ENCODE measurements at regions not wholly inside any gene's neighbourhood (a gene's known extent, or its start where the extent isn't known, plus 50 kb on each side); places are given as distances from the start of the nearest gene placed in this dataset.
A peak's percentile ranks its signal among the peaks of the same experiment; 100 is the strongest.
"Not testable (repeated sequence)": the region's sequence is repeated elsewhere in the genome, so short reads cannot be mapped to it uniquely, and the experiment has no call there.

DNA sequence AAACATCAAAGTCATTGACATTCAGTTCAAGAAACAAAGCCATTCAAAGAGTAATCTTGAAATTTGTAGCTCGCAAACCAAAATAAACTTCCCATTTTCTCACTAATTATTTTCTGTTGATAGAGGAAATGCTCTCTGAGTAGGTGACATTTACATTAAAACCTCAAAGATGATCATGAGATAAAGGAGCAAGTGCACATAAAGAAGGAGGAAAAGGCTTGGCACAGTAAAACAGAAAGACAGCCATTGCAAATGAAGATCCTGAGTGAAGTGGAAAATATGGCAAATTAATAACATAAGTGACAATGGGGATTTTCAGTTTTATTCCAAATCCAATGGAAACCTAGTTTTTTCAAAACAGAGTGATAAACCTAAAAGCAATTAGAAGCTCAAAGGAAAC lies 2320.8 kb downstream of the ARAP2 start:
- no peak for FAIRE-seq

DNA sequence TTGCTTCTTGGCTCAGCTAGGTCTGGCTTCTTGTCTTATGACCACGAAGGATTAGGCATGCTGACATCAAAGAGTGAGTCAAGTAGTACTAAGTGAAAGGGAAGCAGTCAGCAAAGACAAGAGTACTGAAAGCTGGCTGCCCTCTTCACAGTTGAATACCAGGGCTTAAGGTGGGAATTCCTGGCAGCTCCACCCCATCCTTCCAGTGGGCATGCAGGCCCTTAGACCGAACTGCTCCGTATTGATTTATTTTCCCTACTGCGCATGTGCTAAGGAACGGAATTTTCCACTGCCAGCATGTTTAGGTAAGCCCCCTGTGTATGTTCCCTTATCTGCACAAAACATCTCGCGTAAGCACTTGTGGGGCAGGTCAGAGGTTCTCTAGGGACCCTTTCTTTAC lies 2320.1 kb downstream of the ARAP2 start:
- no peak for FAIRE-seq

DNA sequence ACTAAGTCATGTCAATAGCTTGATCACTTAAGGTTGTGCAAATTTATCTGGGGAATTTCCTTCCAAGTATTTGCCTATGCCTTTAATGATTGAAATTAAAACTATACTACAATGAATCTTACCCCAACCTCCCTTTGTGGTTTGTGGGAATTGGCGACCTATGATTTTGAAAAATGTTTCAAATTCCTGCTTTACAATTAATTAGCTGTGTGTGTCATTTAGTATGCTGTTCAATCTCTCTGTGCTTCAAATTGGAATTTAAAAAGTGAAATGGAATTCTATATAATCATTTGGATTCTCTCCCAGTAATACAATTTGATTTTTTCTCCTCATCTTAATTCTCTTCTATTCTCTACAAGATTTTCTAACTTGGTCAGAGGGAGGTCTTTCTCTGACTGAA lies 2319.5 kb downstream of the ARAP2 start:
- FAIRE-seq = no peak

DNA sequence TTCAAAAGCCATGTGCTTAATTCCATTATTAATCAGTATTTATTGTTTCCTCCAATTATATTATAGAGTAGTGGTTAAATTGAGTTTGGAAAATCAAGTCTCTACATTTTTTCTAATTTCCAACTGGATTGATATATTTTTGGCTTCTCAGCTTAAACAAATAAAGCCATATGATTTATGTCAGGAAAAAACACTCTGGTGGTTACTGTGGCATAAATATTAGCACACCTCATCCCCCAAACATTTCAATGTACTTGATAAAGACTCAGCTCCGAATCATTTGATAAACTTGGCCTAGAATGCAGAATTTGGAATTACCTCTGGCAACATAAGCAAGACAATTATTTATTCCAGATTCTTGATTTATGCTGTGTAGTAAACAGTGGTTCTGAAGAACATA lies 2313.8 kb downstream of the ARAP2 start:
- FAIRE-seq = no peak

DNA sequence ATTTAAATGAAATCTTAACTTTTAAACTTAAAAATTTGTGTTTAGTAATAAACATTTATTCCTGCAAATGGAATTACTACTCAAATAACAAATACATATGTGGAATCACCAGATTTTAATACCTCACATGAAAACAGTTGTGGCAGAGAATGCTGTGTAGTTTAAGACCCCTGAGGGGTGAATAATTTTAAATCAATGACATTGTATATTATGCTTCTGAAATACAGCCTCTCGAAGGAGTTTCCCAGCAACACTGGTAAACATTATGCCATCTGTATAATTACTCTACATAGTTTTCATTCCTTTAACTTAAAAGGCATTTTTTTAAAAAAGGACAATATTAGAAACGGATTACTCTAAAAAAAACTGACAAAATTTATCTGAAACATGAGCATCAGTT lies 2313.3 kb downstream of the ARAP2 start:
- no peak for FAIRE-seq

DNA sequence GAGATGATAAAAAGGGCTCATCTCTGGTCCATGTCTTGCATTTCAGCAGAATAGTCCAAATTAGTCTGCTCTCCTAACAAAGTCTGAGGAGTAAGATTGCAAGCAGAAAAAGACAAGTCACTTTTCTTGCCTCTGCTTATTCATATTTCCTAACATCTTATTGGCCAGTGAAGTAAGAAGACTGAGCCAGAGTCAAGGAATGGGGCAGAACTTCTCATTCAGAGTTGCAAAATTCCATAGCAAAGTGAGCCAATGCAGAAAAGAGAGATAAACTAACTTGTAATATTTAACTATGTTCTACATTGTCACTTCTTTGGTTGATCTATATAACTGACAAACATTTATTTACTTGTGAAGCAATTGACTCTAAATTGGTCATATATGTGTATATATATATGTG lies 2304.0 kb downstream of the ARAP2 start:
- peak; percentile 21 for FAIRE-seq

DNA sequence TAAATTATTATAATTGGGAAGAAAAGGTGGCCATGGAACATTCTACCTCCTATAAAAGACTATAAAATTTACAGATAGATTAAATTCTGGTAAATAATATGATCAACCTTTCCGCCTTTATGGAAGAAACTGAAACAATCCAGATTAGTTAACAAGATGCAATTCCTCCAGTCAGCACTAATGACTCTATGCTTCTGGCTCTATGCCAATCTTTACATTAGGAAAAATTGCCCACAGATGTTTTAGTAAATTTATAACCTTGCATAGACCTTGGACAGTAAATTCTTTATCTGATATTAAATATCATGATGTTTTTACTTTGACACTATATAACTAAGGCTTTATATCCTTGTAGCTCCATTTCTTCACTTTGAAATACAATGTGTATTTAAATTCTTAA lies 2302.5 kb downstream of the ARAP2 start:
- no peak for FAIRE-seq

DNA sequence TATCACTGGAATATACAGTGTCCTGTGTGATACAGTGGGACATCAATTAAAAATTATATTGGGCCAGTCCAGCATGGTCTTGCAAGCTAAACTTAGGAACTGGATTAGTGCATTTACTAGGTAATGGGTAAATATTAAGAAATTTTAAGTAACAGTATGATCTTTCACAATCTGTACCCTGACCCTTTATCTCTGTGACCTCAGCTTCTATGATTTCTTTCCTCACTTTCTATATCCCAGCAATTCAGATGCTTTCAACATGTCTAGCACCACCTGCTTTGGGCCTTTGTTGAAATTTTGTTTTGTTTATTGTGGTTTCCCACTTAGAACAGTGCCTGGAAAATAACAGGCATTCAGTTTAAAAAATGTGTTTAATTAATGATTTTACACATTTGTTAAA lies 2295.4 kb downstream of the ARAP2 start:
- no peak for FAIRE-seq

DNA sequence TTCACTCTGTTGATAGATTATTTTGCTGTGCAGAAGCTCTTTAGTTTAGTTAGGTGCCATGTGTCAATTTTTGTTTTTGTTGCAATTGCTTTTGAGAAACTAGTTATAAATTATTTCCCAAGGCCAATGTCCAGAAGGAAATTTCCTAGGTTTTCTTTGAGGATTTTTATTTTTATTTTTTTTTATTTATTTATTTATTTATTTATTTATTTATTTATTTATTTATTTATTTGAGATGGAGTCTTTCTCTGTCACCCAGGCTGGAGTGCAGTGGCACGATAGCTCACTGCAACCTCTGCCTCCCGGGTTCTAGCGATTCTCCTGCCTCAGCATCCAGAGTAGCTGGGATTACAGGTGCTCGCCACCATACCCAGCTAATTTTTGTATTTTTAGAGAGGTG lies 2290.5 kb downstream of the ARAP2 start:
- FAIRE-seq = not testable (repeated sequence)

DNA sequence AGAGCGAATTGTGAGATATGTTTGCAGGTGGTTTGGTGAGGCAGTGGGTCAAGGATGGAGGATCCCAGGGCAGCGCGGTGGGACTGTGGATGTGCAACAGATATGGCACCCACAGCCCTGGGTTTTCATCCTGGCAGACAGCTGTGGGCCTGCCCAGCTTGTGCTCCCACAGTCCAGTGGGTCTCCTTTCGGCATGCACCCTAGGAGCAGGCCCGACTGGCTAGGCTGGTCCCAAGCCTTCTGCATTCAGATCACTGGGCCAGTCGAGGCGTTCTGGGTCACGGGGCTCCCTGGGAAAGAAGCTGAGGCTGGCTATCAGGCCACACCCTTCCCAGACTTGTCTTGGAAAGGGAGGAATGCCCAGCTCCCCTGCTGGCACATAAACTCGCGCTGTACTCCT lies 2289.6 kb downstream of the ARAP2 start:
- no peak for FAIRE-seq

DNA sequence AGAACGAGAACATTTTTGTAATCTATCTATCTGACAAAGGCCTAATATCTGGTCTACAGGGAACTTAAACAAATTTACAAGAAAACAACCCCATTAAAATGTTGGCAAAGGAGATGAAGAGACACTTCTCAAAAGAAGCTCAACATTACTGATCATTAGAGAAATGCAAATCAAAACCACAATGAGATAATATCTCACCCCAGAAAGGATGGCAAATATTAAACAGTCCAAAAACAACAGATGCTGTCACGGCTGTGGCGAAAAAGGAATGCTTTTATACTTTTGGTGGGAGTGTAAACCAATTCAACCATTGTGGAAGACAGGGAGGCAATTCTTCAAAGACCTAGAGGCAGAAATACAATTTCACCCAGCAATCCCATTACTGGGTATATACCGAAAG lies 2284.8 kb downstream of the ARAP2 start:
- no peak for FAIRE-seq

DNA sequence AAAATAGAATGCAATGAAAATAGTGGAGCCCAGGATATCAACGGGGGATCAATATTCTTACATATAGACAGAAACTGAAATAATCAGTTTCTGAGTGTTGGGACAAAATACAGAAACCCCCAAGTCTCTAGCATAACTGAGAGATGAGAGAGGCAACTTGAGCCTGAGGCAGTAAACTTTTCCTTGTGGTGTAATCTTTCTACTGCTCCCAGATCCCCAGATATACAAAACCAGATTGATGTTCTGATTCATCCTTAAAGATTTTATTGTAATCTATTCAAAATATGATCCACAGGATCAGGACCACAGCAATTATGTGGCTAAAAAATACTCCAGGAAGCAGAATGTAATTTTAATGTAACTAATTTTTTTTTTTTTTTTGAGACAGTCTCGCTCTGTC lies 2282.6 kb downstream of the ARAP2 start:
- no peak for FAIRE-seq

DNA sequence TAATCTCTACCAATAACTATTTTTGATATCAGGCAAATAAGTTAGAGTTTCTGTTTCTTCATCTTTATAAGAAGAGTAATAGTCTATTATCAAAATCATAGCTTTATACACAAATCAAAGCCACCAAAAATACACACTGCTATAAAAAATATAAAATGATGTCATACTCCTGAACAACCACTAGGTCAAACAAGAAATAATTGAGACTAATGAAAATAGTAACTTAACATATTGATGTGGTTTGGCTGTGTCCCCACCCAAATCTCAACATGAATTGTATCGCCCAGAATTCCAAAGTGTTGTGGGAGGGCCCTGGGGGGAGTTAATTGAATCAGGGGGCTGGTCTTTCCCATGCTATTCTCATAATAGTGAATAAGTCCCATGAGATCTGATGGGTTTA lies 2277.5 kb downstream of the ARAP2 start:
- no peak for FAIRE-seq

DNA sequence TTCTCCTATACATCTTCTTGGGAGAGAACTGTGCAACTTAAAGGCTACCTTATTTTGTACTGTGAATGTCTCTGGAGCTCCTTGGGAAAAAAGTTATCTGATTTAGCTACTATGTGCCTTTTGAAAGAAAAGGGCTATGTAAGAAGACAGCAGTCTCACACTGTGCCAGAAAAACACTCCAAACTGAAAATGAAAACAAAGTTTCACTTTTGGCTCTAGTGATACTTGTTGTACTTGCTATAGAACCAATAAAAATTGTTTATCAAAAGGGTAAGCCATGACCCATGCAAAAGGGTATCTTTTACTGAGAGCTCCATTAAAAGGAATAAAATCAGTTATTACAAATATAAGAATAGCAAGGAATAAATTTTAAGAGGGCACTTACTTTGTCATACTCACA lies 2270.0 kb downstream of the ARAP2 start:
- no peak for FAIRE-seq

DNA sequence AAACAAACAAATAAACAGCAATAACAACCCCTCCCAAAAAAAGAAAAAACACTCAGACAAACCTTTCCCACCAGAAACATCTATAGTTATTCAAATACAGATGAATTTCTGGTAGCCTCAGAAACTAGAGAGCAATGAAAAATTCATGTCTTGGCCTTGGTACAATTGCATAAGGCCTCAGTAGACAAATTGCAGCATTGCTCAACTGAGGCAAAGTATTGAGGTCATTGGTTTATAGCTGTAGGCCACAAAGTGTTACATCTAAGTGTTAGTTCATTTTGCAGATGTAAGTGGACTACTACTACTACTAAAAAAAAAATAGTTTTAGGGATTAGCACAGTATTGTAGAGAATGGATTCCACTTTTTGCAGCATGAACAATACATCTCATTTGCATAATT lies 2268.3 kb downstream of the ARAP2 start:
- no peak for FAIRE-seq

DNA sequence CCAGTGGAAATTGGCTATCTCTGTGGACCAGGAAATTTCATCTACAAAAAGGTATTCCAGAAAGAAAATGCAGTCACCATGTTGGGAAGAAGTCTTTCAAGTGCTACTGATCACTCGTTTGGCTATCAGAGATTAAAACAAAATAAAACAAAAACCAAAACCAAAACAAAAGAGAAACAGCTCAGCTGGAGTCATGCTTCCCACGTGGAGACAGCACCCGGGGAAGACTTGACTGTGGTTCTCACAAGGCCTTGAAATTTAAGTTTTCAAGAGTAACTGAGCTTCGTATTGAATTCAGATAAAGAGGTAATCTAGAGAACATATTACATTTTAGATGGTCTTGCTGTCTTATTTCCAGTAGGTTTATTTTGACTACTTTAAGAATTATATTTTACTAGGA lies 2264.5 kb downstream of the ARAP2 start:
- FAIRE-seq = not testable (repeated sequence)

DNA sequence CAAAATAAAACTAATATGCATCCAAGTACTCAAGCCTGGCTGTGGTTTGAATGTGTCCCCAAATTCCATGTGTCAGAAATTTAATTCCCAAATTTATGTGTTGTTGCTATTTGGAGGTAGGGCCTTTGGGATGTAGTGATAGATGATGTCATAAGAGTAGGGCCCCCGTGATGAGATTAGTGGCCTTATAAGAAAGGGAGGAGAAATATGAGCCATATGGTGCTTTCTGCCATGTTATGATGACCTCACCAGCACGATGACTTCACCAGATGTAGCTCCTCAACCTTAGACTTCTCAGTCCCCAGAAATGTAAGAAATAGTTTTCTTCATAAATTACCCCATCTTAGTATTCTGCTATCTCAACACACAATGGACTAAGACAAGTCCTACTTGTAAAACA lies 2264.0 kb downstream of the ARAP2 start:
- no peak for FAIRE-seq

DNA sequence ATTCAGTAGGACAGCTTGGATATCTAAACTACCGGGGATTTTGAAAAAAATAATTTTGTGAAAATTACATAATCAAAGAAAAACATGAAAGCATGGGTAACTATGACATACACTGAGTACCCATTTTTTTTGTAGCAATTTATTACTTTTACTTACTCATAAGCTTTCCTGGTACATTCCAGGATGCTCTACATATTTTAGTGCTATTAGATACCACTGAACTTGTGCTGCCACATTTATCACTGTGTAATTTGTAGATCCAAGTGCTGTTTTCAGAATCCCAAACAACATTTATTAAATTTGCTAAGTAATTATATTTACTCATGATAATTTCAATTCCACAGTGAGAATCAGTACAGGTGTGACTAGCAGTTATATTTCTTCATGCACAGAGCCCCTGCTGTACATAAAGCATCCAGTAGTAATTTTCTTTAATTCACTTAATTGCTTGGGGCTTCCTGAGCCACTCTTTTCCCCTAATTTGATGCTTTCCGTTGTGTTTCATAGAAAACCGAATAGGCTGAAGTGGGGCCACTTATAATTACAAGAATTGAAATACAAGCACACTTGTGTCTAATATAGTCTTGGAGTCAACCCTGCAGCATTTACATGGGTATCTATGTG lies 2254.4 kb downstream of the ARAP2 start:
- no peak for FAIRE-seq

DNA sequence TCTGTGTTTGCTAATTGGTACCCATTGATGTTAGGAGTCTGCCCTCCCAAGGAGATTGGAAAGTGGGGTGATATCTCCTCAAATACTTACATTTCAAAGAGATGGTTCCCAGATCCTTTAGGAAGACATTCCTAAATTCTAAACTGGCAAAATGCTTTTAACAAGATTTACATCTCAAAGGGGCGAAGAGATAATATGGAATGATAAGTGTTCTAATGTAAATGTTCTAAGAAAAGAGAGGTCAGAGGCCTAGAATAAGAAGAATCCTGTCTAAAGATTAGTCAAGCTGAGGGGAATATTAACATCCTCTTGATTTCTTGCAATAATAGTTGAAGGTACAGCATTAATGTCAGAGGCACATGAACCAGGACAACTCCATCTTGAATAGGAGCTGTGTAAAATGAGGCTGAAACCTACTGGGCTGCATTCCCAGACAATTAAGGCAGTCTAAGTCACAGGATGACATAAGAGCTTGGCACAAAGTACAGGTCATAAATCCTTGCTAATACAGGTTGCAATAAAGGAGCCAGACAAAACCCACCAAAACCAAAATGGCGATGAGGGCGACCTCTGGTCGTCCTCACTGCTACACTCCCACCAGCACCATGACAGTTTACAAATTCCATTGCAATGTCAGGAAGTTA lies 2248.1 kb downstream of the ARAP2 start:
- no peak for FAIRE-seq

DNA sequence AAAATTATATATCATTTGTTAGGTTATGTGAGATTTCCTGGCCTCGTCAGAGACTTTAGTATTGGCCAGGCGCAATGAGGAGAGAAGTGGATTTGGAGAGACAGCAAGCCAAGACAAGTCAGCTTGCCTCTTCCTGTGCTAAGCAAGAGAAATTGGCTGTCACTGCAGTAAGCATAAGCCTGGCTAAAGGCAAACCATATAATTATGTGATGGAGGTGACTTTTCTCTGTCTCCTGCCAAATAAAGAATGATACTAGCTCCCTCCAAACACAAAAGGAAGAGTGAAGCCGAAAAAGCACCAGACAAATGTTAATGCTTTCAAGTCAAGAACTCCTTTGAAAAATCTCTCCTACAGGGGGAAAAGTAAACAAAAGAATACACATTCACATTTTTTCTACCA lies 2246.0 kb downstream of the ARAP2 start:
- FAIRE-seq = no peak

DNA sequence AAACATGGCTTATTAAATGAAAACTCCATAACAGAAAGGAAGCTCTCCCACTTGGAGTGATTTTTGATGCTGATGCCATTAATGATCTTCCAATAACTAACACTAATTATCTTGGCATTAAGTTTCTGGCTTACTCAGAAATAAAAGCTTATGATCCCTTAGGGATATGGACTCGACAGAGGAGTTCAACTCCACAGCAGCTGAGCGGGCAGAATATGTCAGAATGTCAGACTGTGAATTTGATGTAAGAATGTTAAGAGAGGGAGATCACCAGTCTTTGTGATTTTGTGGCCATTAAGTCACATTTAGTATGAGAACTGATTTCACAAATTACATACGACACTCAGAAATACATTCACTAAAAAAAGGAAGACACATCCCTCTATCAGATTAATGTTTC lies 2244.0 kb downstream of the ARAP2 start:
- FAIRE-seq = no peak

DNA sequence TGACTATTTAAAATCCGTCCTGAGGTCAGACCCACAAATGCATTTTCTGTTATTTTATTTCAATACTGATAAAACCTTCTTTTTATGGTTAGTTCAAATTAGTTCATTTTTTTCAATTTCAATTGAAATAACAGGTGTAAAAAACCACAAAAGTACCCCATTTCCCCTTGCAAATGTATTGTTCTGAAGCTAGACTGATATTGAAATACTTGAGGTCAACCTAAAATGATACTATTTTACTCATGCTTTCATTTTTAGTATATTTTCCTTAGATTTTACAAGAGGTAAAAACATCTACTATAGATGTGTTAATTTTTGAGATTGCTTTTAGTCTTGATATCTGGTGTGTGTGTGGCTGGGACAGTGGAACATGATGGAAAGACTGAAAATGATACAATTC lies 2237.8 kb downstream of the ARAP2 start:
- peak; percentile 86 for FAIRE-seq

DNA sequence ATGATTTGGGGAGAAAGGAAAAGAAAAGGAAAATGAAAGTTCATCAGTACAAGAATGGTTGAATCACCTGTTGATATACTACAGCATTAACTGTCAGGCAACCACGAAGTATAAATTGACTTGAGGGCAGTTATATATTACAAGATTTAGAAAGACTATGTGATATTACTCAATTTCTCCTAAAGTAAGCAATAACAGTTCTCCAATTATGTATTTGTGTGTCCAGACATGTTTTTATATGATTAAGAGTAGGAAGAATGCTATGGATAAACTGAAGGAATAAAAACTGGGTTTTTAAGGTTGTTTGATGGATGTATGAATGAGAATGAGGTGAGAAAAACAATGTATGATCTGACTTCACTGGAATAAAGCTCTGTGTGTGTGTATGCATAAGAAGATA lies 2234.4 kb downstream of the ARAP2 start:
- no peak for FAIRE-seq

DNA sequence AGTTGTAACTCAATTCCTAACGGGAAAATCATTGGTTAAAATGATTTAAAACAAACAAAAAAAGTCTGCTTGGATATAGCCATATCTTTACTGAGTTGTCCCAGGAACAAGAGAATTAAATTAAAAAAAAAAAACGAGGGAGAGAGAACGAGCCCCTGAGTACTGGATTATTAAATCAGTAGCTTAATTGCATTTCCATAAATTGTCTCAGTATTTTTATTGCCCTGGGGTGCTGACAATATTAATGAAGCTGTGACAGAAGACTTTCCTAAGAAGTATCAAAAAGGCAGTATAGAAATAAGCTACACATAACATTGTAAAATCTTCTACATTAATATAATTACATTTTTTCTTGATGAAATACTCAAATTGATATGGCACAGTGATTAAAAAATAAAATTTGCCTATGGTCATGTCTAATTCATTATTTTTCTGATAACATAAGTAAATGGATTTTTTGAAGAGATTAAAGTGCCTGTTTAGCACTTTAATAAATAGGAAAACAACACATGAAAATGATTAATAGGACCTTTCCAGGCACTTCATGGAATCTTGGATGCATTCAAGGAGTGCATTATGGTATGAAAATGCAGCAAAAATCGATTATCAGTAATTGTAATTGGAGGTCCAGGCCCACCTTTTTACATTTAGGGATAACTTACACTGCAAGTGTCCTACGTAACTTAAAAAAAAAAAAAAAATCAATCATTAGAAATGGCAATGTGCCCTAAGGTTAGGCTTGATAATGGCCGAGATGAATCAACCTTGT lies 2233.4 kb downstream of the ARAP2 start:
- FAIRE-seq = no peak
